ENCODE measurements at regions not wholly inside any gene's neighbourhood (a gene's known extent, or its start where the extent isn't known, plus 50 kb on each side); places are given as distances from the start of the nearest gene placed in this dataset.

GRCh38 chr15:53869806-53870073, 108.5 kb upstream of the UNC13C start (continued):
- TF ChIP-seq ZSCAN18 (CRISPR knock-in tag; IDR thresholded peaks at IDR 0.05), result no peak
- TF ChIP-seq NFYB (CRISPR knock-in tag; conservative IDR thresholded peaks at IDR 0.05; ENCODE audit: low read depth), result no peak
- no peak for TF ChIP-seq PRRX2 (CRISPR knock-in tag; IDR thresholded peaks at IDR 0.05)
- no peak for TF ChIP-seq STAT6 (CRISPR knock-in tag; conservative IDR thresholded peaks at IDR 0.05; ENCODE audit: low read depth)
- TF ChIP-seq ZNF219 (CRISPR knock-in tag; IDR thresholded peaks at IDR 0.05; ENCODE audit: borderline replicate concordance), result no peak
- no peak for TF ChIP-seq NFATC4 (CRISPR knock-in tag; IDR thresholded peaks at IDR 0.05)
- no peak for TF ChIP-seq RELA (CRISPR knock-in tag; IDR thresholded peaks at IDR 0.05; ENCODE audit: borderline replicate concordance)

GRCh38 chr15:53869044-53869805, 109.0 kb upstream of the UNC13C start:
- H3K27me3 Mint-ChIP-seq (ENCODE audit: low read depth), result peaks cover 41% of the 10 kb centered on the region
- no peaks in the 10 kb centered on the region for H3K4me1 Mint-ChIP-seq
- DNase-seq (ENCODE audit: low spot score) (peak; percentile 31), ATAC-seq (peak; percentile 69)
- H3K9me3 Mint-ChIP-seq, result peaks cover 40% of the 10 kb centered on the region
- TF ChIP-seq CTCF (IDR thresholded peaks at IDR 0.05) (peak; percentile 36), ZNF263 (CRISPR knock-in tag; IDR thresholded peaks at IDR 0.05; ENCODE audit: low read depth) (no peak), ZNF396 (CRISPR knock-in tag; IDR thresholded peaks at IDR 0.05; ENCODE audit: borderline replicate concordance) (no peak), MXD4 (CRISPR knock-in tag; IDR thresholded peaks at IDR 0.05; ENCODE audit: borderline replicate concordance) (no peak), JAZF1 (CRISPR knock-in tag; IDR thresholded peaks at IDR 0.05) (no peak), ATF1 (CRISPR knock-in tag; IDR thresholded peaks at IDR 0.05) (no peak)
- ChIA-PET CTCF (interaction anchor here (1.0 to 1.1 kb wide), 3 partner anchors 24 to 109 kb away, joined by 3 to 5 read pairs (median 3); partner anchors contain the start of gene UNC13C), POLR2A (no interaction called here)
- H3K36me3 Mint-ChIP-seq, result peaks cover 6% of the 10 kb centered on the region; the same call in 1 of the 2 replicates
- no peak overlapping the region for H3K4me3 Mint-ChIP-seq
- no peak overlapping the region for H3K27ac Mint-ChIP-seq

- ATAC-seq (no peak), DNase-seq (ENCODE audit: low spot score) (no peak)
- Mint-ChIP-seq H3K9me3 (no peaks in the 10 kb centered on the region), H3K27me3 (ENCODE audit: low read depth) (no peaks in the 10 kb centered on the region; the same call in 1 of the 2 replicates), H3K36me3 (no peaks in the 10 kb centered on the region), H3K27ac (no peak overlapping the region), H3K4me1 (no peaks in the 10 kb centered on the region), H3K4me3 (no peak overlapping the region)
- POLR2A ChIA-PET, result no interaction called here
- CTCF ChIA-PET, result no interaction called here
- TF ChIP-seq E2F5 (CRISPR knock-in tag; IDR thresholded peaks at IDR 0.05) (no peak), ERG (CRISPR knock-in tag; IDR thresholded peaks at IDR 0.05) (no peak), GRHL2 (CRISPR knock-in tag; IDR thresholded peaks at IDR 0.05; ENCODE audit: insufficient replicate concordance, severe bottlenecking) (no peak), GTF2I (CRISPR knock-in tag; conservative IDR thresholded peaks at IDR 0.05) (no peak), NR2C2 (CRISPR knock-in tag; IDR thresholded peaks at IDR 0.05) (no peak), CREM (CRISPR knock-in tag; IDR thresholded peaks at IDR 0.05) (no peak), USF2 (CRISPR knock-in tag; IDR thresholded peaks at IDR 0.05) (no peak), NFATC4 (CRISPR knock-in tag; IDR thresholded peaks at IDR 0.05) (no peak), SMAD4 (CRISPR knock-in tag; IDR thresholded peaks at IDR 0.05) (no peak), HMGXB4 (CRISPR knock-in tag; IDR thresholded peaks at IDR 0.05) (no peak)
Measured at GRCh38 chr15:53862386-53862785, 102.9 kb upstream of the WDR72 start.

All from WTC11 (cell line).